Muscle layer of duodenum (tissue), 2 donors: ENCODE measurements at regions not wholly inside any gene's neighbourhood (a gene's known extent, or its start where the extent isn't known, plus 50 kb on each side); places are given as distances from the start of the nearest gene placed in this dataset.

Experiments
- H3K27ac ChIP-seq: one replicate; pipeline ENCODE4 v1.7.0; 2013; ENCODE audit warnings: mild to moderate bottlenecking, low read length
- H3K27me3 ChIP-seq: one replicate; pipeline ENCODE4 v1.7.0; 2013; ENCODE audit warnings: low read depth, mild to moderate bottlenecking, control low read depth, low read length
- H3K36me3 ChIP-seq, 2 donors: one replicate each; pipeline ENCODE4 v1.7.0; 2013; ENCODE audit warnings: low read length in 2 of 2, control low read depth in 1 of 2, mild to moderate bottlenecking in 1 of 2; ENCODE audit not compliant: insufficient read depth in 2 of 2, control insufficient read depth in 1 of 2
- H3K4me1 ChIP-seq, 2 donors: one replicate each; pipeline ENCODE4 v1.7.0; 2013; ENCODE audit warnings: low read length in 2 of 2, mild to moderate bottlenecking in 2 of 2, control low read depth in 1 of 2, moderate library complexity in 1 of 2; ENCODE audit not compliant: insufficient read depth in 2 of 2, control insufficient read depth in 1 of 2
- H3K4me3 ChIP-seq, 2 donors: one replicate each; pipeline ENCODE4 v1.7.0; 2013; ENCODE audit warnings: low read length in 2 of 2, low read depth in 1 of 2, mild to moderate bottlenecking in 1 of 2
- H3K9me3 ChIP-seq, 2 donors: one replicate each; pipeline ENCODE4 v1.7.0; 2013; ENCODE audit warnings: low read length in 2 of 2, control low read depth in 1 of 2, mild to moderate bottlenecking in 1 of 2; ENCODE audit not compliant: control insufficient read depth in 1 of 2
- donor health status: healthy.

GRCh38 chr1:73953586-73953985 lies 244.4 kb downstream of the LRRIQ3 start:
- no peaks in the 10 kb centered on the region for H3K27me3 ChIP-seq
- no peak overlapping the region for H3K4me3 ChIP-seq
- no peaks in the 10 kb centered on the region for H3K36me3 ChIP-seq
- H3K4me1 ChIP-seq = no peaks in the 10 kb centered on the region
- H3K9me3 ChIP-seq = no peaks in the 10 kb centered on the region
- no peak overlapping the region for H3K27ac ChIP-seq

DNA sequence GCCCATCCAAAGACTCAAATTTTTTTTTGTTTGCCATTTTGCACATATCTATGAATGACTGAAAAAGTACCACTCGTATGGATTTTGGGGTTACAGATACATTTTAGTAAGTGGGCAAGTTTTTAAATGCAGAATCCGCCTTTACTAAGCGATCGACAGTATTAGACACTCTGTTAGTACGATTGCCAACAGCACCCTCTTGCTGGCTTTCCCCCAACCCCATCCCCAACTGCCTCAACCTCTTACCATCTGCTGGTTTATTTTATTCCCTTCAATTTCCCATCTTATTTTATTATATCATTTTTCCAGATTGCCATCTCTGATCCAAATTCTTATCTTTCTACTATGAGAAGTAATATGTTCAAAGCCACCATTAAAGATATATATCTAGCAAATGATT lies 244.8 kb downstream of the LRRIQ3 start:
- no peaks in the 10 kb centered on the region for H3K4me1 ChIP-seq
- H3K4me3 ChIP-seq = no peak overlapping the region
- no peaks in the 10 kb centered on the region for H3K36me3 ChIP-seq
- H3K9me3 ChIP-seq = no peaks in the 10 kb centered on the region
- H3K27me3 ChIP-seq = no peaks in the 10 kb centered on the region
- no peak overlapping the region for H3K27ac ChIP-seq

DNA sequence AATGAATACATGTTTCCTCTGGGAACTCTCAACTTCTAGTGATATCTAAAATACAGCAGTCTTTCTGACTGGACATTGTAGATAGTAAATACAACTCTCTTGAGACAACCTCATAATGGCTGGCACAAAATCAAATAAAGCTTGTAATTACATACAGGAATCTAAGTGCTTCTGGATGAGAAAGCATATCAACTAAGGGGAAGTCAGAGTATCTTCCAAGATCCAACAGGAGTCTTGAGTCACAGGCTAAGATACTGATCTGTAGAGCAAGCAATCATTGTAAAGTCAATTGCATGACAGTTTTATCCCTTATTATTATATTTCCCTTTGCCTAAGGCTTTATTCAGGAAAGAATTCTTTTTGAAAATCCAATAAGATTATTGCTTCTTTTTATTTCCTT lies 249.9 kb downstream of the LRRIQ3 start:
- Histone ChIP-seq H3K27ac (no peak overlapping the region), H3K36me3 (no peaks in the 10 kb centered on the region), H3K4me1 (no peaks in the 10 kb centered on the region), H3K9me3 (no peaks in the 10 kb centered on the region), H3K4me3 (no peak overlapping the region), H3K27me3 (no peaks in the 10 kb centered on the region)

DNA sequence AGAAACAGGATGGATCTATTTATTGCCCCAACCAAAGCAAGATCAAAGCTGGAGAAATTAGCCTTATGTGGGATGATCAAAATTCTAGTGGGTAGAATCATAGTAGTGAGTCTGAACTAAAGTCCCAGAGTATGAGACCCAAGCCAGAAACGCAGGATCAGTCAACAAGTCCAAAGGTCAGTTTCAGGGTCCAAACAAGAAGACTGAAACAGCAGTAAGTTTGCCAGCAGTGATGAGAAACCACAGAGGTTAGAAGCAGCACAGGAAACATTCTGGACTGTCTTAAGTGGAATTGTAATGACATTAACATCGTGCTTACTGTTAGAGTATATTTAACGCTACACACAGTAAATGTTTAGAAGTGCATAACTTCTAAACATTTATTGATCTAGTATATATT lies 251.0 kb downstream of the LRRIQ3 start:
- Histone ChIP-seq H3K36me3 (no peaks in the 10 kb centered on the region), H3K4me3 (no peak overlapping the region), H3K9me3 (no peaks in the 10 kb centered on the region), H3K27me3 (no peaks in the 10 kb centered on the region), H3K27ac (no peak overlapping the region), H3K4me1 (no peaks in the 10 kb centered on the region)

GRCh38 chr1:73943270-73943669 lies 254.7 kb downstream of the LRRIQ3 start:
- H3K9me3 ChIP-seq = no peaks in the 10 kb centered on the region
- no peaks in the 10 kb centered on the region for H3K27me3 ChIP-seq
- H3K4me3 ChIP-seq = no peak overlapping the region
- H3K36me3 ChIP-seq = no peaks in the 10 kb centered on the region
- H3K4me1 ChIP-seq = no peaks in the 10 kb centered on the region
- H3K27ac ChIP-seq = no peak overlapping the region

GRCh38 chr1:73930293-73930692 lies 267.7 kb downstream of the LRRIQ3 start:
- H3K27ac ChIP-seq = no peak overlapping the region
- H3K9me3 ChIP-seq = no peaks in the 10 kb centered on the region
- no peaks in the 10 kb centered on the region for H3K27me3 ChIP-seq
- H3K36me3 ChIP-seq = no peaks in the 10 kb centered on the region
- H3K4me1 ChIP-seq = no peaks in the 10 kb centered on the region
- H3K4me3 ChIP-seq = no peak overlapping the region

DNA sequence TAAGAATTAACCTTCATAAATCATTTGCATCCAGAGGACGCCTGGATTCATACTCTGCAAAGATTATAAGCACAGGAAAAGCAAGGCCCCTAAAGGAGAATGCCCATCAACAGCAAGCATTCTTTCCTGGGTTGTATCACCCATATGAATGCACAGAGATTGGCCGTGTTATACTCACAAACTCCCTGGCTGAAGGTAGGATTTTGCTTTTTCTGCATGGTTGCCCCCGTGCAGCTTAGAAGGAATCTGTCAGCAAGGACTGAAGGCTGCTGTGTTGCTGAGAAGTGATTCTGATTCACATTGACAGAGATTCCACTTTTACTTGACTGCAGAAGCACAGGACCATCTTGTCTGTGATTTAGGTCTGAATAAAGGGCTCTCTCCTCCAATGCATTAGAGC lies 283.0 kb downstream of the LRRIQ3 start:
- Histone ChIP-seq H3K9me3 (peaks cover 0 to 8% of the 10 kb centered on the region in 2 donors), H3K4me3 (no peak overlapping the region), H3K27me3 (no peaks in the 10 kb centered on the region), H3K4me1 (no peaks in the 10 kb centered on the region), H3K27ac (no peak overlapping the region), H3K36me3 (no peaks in the 10 kb centered on the region)

- H3K27me3 ChIP-seq = no peaks in the 10 kb centered on the region
- no peaks in the 10 kb centered on the region for H3K36me3 ChIP-seq
- peaks cover 0 to 8% of the 10 kb centered on the region in 2 donors for H3K9me3 ChIP-seq
- H3K4me3 ChIP-seq = no peak overlapping the region
- H3K4me1 ChIP-seq = no peaks in the 10 kb centered on the region
- no peak overlapping the region for H3K27ac ChIP-seq
These were observed 285.0 kb downstream of the LRRIQ3 start for GRCh38 chr1:73913025-73913424.

- peaks cover 0 to 8% of the 10 kb centered on the region in 2 donors for H3K9me3 ChIP-seq
- no peak overlapping the region for H3K4me3 ChIP-seq
- no peaks in the 10 kb centered on the region for H3K36me3 ChIP-seq
- no peak overlapping the region for H3K27ac ChIP-seq
- H3K4me1 ChIP-seq = no peaks in the 10 kb centered on the region
- no peaks in the 10 kb centered on the region for H3K27me3 ChIP-seq
These were observed 286.1 kb downstream of the LRRIQ3 start for GRCh38 chr1:73911849-73912248.

GRCh38 chr1:73910466-73910865 lies 287.5 kb downstream of the LRRIQ3 start:
- Histone ChIP-seq H3K36me3 (no peaks in the 10 kb centered on the region), H3K4me3 (no peak overlapping the region), H3K9me3 (peaks cover 0 to 8% of the 10 kb centered on the region in 2 donors), H3K27ac (no peak overlapping the region), H3K27me3 (no peaks in the 10 kb centered on the region), H3K4me1 (no peaks in the 10 kb centered on the region)

DNA sequence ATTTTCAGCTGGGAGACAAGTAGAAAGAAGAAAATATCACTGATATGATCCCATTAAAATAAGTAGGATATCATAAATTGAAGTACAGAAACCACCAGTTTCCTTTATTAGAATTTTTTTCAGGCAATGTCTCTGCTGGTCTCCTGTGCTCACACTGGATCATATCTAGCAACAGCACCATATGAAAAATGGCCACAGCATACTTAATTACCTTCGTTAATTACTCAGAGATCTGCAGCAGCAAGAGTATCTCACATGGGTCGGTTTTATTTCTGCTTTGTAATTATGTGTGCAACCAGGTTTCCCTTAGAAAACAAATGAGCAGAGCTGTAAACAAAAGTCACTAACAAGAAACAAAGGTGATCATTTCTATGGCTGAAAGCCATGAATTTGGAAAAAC lies 287.9 kb downstream of the LRRIQ3 start:
- Histone ChIP-seq H3K4me3 (no peak overlapping the region), H3K36me3 (no peaks in the 10 kb centered on the region), H3K9me3 (peaks cover 0 to 8% of the 10 kb centered on the region in 2 donors), H3K27ac (no peak overlapping the region), H3K27me3 (no peaks in the 10 kb centered on the region), H3K4me1 (no peaks in the 10 kb centered on the region)

GRCh38 chr1:73909043-73909562 lies 288.9 kb downstream of the LRRIQ3 start:
- Histone ChIP-seq H3K4me3 (no peak overlapping the region), H3K27me3 (no peaks in the 10 kb centered on the region), H3K27ac (no peak overlapping the region), H3K4me1 (no peaks in the 10 kb centered on the region), H3K36me3 (no peaks in the 10 kb centered on the region), H3K9me3 (peaks cover 0 to 8% of the 10 kb centered on the region in 2 donors)
